Activated CD8-positive, alpha-beta memory T cell treated with anti-CD3 and anti-CD28 coated beads, Interleukin-2, amount 50 U/mL, for 48 hours (primary cell): ENCODE measurements at regions not wholly inside any gene's neighbourhood (a gene's known extent, or its start where the extent isn't known, plus 50 kb on each side); places are given as distances from the start of the nearest gene placed in this dataset.
"Not testable (repeated sequence)": the region's sequence is repeated elsewhere in the genome, so short reads cannot be mapped to it uniquely, and the experiment has no call there.

Experiments
- DNase-seq: peaks from one replicate; pipeline ENCODE4 v3.0.0-alpha.2; 2020

DNA sequence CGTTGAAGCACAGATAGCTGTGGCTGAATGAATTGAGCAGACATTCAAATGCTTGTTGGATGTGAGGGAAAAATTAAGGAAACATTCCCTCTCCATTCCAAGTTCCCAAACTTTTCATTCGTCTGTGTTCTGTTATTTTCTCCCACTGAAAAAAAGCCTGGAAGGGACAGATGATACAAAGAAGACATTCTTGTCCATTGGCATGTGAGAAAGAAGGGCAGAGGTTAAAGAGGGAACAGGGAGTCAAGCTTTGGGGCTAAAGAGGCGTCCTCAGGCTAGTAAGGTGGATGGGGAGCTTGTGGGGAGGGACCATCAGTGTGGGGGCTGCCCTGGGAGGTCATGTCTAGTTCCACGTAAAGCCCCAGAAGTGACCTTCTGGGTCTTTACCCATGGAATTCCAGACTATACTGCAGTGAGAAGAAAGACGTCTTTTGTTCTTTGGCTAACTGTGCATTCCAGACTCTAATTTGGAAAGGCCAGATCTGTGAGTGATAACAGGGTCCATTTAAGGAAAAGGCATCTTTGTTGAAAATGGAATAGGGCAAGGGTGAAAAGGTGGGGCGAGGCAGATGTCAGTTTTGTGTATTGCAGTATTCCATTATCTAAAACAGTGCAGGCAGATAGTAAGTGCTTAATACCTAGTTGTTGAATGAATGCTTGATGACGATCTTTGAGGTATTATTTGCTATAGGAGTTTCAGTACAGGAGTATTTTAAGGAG is 117.5 kb downstream of the SOX4 start:
- DNase-seq: no peak

DNA sequence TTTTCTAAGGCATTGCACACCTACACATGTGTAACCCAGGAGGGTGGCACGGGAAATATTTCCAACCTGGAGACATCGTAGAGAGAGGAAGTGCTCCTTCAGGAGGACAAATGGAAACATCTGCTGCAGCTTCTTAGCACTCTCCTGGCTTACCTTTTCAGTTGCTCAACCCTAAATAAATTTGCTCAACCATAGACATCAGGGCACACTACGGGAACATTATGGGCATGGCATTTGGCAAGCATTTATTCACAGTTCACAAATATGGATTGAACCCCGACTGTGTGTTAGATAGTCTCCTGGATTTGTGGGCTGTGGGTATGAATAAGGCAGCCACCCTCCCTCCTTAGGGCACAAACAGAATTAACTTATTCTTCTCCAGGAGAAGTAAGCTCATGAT is 118.7 kb downstream of the SOX4 start:
- DNase-seq: no peak

DNA sequence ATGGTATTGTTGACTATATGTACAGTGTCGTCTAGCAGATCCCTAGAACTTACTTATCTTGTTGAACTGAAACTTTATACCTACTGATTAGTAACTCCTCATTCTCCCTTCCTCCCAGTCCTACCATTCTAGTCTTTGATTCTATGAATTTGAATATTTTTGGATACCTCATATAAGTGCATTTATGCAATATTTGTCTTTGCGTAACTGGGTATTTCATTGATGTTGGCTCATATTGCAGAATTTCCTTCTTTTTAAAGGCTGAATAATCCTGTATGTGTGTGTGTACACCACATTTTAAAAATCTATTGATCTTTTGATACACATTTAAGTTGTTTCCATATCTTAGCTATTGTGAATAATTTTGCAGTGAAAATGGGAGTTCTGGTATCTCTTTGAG is 119.9 kb downstream of the SOX4 start:
- DNase-seq: no peak

DNA sequence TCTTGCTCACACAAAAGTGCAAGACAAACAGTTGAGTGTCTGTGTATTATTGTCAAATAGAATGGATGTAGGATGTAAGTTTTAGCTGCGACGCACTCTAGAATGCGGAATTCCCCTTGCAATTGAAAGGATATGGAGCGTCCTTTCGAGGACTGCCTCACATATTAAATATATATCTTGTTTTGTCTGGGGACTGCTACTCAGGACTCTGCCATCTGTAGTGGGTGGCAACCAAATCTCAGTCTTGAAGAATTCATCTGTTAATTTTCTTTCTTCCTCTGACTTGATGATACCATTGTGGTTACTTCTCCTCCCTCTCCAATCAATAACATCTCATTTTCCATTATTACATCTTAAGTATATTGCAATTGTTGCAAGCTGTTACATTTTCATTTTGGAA is 121.6 kb downstream of the SOX4 start:
- DNase-seq: no peak

DNA sequence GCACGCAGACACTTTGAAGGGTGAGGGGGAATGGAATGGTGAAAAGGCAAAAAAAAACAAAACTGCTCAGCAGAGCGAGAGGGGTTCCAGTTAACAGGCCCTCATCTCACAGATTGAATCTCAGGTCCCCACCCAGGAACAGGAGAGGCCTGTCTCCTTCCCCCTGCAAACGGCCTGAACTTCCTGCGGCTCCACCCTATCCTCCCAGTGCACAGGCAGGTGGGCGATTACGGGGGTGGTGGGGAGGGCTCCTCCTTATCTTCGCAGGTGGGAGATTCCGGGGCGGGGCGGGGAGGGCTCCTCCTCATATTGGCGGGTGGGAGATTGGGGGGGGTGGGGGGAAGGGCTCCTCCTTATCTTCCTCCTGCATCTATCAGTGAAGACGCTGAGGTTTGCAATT is 129.0 kb downstream of the SOX4 start:
- DNase-seq: no peak

DNA sequence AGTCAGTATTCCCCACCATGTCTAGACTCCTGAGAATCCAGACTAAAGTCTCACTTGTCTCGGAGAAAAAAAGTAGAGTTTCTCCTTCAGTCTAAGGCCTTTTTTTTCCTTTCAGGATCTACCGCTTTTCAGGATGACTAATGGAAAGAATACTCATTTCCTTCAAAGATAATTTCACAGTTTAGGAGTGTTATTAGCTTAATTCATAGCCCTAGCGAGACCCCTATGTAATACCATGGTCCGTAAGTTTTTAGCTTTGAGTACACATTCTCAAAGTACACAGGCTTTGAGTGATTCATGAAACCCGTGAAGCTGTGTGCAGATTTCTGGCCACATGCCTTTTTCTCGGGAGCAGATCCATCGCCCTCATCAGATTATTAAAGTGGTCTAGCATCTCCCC is 133.1 kb downstream of the SOX4 start:
- DNase-seq: no peak

DNA sequence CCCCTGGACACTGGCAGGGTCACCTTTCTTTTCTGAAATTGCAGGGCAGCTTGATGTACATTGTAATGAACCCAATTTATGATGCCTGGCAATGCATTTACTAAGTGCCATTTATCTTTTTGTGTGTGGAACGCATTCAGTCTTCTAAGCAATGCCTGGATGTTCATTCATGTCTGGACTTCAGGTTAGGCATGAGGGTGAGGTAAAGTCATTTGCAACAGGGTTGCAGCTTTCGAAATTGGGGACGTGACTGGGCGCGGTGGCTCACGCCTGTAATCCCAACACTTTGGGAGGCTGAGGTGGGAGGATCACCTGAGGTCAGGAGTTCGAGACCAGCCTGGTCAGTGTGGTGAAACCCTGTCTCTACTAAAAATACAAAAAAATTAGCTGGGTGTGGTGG is 134.6 kb downstream of the SOX4 start:
- DNase-seq: no peak

DNA sequence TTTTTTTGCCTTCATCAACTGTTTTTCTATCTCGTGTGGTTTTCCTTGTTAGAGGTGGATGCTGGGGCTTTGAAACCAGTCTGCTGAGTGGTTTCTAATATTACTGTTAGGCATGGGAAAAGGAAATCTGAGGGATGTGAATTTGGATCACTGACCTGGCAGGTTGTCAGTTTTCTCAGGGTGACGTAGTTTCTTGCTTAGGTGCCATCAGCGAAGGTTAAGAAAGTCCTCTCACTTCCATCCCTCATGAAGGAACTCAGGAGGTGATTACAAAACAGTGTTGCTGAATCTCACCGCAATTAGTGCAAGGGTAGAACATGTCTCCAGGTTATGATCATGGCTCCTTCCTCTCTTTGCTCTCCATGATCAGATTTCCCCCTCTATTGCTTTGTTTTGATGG is 135.9 kb downstream of the SOX4 start:
- no peak for DNase-seq

DNA sequence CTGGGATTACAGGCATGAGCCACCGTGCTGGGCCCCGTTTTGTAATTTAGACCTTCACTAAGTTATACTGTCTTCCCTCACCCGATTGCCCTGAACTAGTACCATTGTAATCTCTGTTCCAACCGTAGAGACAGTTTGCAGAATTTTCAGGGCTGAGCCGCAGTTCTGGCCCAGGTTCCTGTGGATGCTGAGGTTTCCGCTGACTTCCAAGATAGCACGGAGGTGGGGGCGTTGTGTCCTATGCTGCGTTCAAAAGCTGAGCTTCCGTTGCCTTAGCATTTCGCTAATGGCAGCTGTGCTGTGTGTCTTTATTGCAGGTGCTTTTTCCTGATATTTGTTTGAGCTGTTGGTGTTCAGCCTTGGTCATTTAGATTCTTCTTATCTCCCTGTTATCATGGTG is 137.0 kb downstream of the SOX4 start:
- no peak for DNase-seq

DNA sequence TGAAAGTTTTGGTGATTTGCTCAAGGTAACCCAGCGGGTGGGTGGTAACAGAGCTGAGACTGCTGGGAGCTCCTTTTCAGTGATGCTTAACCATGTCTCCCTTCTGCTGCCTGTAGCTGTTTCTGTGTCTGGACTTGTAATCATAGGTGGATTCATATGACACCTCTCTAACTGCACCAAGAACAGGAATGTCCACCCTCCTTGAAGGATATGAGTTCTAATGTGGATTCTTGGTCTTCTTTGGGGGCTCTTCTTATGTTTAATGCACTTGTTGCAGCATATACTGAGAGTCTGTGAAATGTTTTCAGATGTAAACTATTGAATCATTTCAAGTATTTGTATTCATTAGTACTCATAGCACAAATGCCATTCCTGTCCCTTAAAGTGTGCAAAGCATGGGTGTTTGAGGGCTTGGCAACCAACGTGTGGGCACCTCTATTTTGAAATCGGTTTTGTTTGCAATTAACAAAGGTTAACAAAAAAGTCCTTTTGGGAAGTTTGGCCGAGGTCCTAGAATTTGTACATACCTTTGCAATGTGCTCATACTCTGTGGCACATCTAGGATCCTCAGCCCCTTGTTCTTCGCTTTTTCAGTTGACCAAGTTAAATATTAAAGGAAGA is 138.0 kb downstream of the SOX4 start:
- no peak for DNase-seq

DNA sequence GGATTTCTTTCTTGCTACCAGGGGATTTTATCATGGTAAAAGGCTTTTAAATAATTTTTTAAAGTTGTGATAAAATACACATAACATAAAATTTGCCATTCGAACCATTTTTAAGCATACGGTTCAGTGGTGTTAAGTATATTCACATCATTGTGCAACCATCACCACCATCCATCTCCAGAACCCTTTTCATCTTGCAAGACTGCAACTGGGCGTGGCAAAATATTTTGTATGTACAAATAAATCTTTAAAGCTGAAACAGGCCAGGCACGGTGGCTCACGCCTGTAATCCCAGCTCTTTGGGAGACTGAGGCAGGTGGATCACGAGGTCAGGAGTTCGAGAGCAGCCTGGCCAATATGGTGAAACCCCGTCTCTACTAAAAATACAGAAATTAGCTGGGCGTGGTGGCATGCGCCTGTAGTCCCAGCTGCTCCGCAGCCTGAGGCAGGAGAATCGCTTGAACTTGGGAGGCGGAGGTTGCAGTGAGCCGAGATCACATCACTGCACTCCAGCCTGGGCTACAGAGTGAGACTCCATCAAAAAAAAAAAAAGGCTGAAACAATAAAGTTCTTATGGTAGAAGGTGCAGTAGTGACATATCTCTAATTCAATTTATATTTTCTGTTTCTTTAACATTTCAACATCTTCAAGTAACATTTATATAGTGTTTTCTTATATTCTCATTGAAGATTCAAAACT is 138.6 kb downstream of the SOX4 start:
- DNase-seq: not testable (repeated sequence)

DNA sequence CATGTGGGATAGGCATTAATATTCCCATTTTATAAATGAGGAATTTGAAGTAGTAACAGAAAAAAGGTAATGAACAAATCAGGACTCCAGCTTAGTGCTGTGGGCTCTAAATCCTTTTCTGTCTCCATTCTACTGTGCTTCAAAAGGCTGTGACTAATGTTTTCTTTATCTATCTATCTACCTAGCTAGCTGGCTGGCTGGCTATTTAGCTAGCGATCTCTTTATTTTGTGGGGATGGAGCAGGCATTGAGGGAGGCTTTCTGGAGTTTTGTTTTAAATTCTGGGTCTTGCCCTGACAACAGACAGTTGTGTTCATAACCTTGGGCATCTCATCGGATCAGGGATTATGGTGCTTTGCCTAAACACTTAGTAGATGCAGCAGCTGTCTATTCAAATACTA is 139.2 kb downstream of the SOX4 start:
- no peak for DNase-seq

DNA sequence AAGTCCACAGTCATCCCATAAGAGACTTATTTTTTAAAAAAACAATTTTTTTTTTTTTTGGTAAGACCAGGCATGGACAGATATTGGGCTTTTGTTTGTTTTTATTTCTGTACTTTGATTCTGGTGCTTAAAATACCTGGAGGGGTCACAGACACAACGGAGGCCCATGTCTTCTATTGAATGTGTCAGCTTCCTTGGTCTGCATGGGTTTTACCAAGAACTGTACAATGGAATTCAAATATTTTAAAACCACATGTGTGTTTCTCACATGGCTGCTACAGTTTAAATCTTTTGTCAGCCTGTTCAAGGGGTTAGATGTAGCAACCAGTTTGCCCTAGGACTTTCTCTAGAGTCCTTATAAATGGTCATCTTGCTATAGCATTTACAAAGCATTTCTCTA is 139.8 kb downstream of the SOX4 start:
- no peak for DNase-seq

DNA sequence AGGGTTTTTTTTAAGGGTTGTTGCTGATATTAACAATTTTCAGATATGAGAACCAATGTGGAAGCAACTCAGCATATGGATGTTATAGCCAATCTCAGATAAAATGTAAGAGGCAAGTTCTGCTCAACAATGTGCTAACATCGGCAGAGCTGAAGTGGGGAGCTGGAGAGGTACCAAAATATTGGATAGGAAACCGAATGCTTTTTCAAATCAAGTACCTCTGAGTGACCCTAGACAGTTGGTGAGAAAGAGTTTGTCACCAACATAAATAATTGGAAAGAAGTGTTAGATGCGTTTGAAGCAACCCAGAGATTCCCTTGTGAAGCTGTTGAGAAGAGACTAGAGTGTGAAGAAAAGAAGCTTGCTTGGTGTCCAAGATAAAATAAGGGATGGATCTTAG is 140.7 kb downstream of the SOX4 start:
- DNase-seq: no peak

DNA sequence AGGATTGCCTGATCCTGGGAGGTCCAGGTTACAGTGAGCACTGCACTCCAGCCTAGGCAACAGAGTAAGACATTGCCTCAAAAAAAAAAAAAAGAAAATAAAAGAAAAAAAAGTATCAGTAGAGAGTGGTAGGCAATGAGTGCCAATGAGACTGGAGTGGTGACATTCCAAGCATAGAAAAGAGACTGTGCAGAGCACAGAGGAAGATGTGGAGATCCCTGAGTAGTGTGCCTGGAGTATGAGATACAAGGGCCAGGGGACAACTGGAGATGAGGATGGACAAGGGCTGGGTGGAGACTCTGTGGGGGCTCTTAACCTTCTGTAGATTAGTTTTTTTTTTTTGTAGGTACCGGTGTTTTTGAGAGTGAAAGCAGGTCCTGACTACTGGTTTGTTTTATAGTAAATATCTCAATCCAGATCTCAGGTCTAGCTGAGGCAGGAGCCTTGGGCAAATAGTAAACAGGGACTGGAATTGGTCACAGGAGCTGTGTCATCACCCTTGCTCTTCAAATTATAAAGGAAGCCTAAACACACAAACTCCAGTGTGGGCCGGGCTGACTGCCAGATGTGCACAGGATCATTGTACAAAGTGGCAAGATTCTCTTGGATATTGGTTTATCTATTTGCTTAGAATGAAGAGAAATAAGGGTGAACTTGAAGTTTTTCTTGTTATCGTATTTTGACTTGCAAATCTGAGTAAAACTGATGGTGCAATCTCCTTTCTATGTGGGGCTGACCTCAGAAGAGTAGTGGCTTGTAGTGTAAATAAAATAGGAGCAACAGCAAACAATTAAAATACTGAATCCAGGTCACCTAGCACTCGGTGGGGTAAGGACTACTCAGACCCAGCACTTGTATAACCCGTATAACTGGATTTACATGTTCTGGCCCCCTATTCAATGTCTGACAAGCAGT is 144.9 kb downstream of the SOX4 start:
- DNase-seq: no peak

DNA sequence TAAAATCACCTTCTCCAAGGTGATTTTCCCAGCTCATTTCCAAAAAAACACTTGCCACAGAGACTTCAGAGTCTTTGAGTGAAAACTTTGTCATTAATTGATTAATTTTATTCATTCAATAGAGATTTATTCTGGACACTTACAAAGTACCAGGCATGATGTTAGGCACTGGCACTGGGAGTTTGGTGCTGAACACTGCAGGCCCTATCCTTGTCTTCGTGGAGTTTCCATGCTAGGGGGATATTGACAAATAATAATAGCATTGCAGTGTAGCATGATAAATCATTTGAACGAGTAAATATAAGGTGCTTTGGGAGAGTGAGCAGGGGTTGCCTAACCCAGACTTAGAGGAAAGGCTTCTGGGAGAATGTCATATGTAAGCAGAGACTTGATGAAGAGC is 145.7 kb downstream of the SOX4 start:
- no peak for DNase-seq

DNA sequence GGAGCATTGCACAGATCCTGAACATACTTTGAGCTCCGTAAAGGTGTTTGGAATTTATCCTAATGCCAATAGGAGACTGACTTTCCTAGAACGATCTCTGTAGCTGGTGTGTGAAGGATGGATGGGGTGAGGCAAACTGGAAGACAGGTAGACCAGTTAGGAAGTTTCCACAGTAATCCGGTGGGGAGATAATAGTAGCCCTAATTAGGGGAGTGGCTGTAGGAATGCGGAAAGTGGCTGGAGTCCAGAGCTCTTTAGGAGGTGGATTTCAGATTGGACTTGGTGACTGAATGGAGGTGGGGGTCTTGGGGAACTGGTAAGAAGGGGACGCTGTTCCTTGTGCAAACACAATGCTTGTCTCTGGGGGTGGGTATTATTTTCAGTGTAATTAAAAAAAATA is 146.3 kb downstream of the SOX4 start:
- no peak for DNase-seq

DNA sequence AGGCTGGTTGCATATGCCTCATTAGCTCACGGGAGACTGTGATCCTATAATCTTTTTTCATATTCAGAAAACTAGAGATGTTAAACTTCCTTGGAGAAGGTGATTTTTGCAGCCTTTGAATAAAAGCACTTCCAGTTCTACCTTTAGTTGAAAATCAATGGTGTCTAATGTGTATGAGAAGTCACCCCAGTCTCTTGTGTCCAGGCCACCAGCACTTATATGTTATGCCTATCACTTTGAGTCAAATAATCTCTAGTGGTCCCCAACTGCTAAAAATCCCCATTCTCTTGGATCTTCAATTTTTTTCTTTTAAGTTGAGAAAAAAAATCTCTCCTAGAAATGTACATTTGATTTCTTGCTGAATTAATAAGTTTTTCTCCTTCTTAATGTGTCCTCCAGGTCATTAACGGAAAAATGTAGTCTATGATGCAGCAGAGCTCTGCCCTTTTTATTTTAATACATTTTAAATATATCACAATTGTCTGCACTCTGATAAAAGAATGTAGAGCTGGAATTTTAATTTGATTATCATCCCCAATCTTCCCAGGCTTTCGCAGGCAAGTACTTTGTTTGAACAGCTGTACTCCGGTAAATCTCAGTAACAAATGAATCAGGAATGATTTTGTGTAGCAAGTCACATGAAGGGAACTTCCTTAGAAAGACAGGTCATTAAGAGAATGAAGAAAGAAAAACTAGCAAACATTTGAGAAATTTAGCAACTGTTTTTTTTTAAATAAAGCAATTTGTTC is 147.0 kb downstream of the SOX4 start:
- DNase-seq: no peak

DNA sequence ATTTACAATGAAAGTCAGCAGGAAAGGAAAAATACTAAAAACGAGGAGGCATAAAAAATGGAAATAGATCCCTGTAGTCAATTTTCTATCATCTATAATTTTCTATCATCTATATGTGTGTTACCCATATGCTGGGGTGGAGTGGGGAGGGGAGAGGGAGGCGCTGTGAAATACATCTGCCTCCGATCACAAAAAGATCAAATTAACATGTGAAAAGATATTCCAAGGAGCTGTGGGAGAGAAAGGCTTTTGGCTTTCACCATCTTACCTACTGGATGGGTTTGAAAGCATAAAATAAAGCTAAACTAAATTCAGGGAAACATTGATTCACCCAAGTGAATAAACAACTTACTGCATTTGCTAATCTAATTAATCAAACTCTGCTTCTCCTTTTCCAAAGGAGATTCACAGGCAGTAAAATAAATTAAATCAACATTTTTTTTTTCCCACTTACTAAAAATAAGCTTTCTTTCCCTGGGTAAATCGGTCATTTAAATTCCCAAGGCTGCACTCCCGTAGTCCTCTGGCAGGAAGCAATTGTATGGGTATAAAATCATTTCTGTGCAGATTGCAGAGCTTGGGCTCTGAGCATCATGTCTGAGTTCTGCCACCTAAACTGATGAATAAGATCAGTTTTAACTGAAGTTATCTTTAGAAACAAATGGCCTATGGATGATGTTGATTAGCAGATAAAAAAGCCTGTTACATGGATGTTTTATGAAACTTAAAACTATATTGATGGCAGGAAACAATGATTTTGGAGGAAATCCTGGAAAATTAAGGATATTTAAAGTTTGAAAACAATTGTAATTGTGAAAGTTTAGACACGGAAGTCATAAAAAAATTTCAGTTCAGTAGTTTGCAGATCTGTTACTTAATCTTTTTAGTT is 147.9 kb downstream of the SOX4 start:
- DNase-seq: no peak

DNA sequence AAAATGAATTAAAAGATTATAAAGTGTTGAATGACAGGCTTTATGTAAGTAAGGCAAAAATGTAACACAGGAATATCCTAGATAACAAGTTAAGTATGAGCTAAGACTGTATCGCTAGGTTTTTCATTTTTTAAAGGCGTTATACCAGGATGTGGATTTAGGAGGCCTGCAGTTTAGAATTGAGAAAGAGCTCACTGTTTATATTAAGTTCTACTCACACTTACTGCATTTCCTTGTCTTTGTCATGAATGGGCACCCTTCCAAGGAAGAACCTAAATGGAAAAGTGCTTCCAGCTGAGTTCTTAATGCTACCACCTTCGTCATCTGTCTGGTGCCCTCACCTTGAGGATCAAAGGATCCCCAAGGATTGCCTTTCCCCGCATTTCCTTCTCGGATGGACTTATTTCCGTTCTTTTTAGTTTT is 148.7 kb downstream of the SOX4 start:
- DNase-seq: no peak

DNA sequence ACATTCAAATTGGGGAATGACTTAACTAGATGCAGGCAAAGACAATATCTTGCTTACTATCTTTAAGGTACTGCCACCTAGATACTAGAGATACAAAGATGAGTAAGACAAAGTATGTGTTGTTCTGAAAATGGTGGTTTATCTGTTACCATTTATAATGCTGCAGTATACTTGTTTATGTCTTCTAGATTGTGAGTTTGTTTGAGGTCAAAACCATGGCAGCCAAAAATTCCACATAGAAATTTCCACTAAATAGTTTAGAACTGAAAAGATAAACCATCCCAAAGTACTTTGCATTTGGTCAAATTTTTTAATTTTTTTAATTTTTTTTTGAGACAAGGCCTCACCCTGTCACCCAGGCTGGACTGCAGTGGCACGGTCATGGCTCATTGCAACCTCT is 150.8 kb downstream of the SOX4 start:
- no peak for DNase-seq
